Karpas-422 (cell line): ENCODE measurements at regions not wholly inside any gene's neighbourhood (a gene's known extent, or its start where the extent isn't known, plus 50 kb on each side); places are given as distances from the start of the nearest gene placed in this dataset.

Experiments
- DNase-seq: peaks from one replicate; pipeline ENCODE4 v3.0.0-alpha.2; 2015
- H2AFZ ChIP-seq: fragments of 200-600 bp; sonication (generic); 2 replicates; pipeline ENCODE4 v1.6.1; 2014; ENCODE audit warnings: antibody characterized with exemption, low read length, mixed read lengths
- H3K27ac ChIP-seq: fragments of 200-600 bp; sonication (generic); 2 replicates; pipeline ENCODE4 v1.5.1; 2014; ENCODE audit warnings: mild to moderate bottlenecking, low read length, moderate library complexity
- H3K27me3 ChIP-seq: fragments of 200-600 bp; sonication (generic); 2 replicates; pipeline ENCODE4 v1.6.1; 2014; ENCODE audit warnings: low read length, mixed read lengths
- H3K36me3 ChIP-seq: fragments of 200-600 bp; sonication (generic); 2 replicates; pipeline ENCODE4 v1.6.1; 2014; ENCODE audit warnings: low read length, mixed read lengths; ENCODE audit not compliant: insufficient read depth
- H3K4me1 ChIP-seq: fragments of 200-600 bp; sonication (generic); 2 replicates; pipeline ENCODE4 v1.6.1; 2014; ENCODE audit warnings: mild to moderate bottlenecking, low read length, mixed read lengths
- H3K4me2 ChIP-seq: fragments of 200-600 bp; sonication (generic); 2 replicates; pipeline ENCODE4 v1.6.1; 2014; ENCODE audit warnings: low read length, low read depth, mild to moderate bottlenecking; ENCODE audit not compliant: poor library complexity, severe bottlenecking
- H3K4me3 ChIP-seq: fragments of 200-600 bp; sonication (generic); 2 replicates; pipeline ENCODE4 v1.5.1; 2014; ENCODE audit warnings: mild to moderate bottlenecking, antibody characterized with exemption, low read length, mixed read lengths
- H3K79me2 ChIP-seq: fragments of 200-600 bp; sonication (generic); 2 replicates; pipeline ENCODE4 v1.6.1; 2014; ENCODE audit warnings: mild to moderate bottlenecking, low read length, mixed read lengths
- H3K9ac ChIP-seq: fragments of 200-600 bp; sonication (generic); 2 replicates; pipeline ENCODE4 v1.6.0; 2014; ENCODE audit warnings: low read length
- H3K9me2 ChIP-seq: fragments of 200-600 bp; sonication (generic), shearing (Covaris generic); replicated peaks from 2 replicates; pipeline ENCODE4 v1.6.0; 2014; ENCODE audit warnings: mild to moderate bottlenecking, low read length, moderate library complexity; ENCODE audit not compliant: insufficient read depth
- H3K9me3 ChIP-seq: fragments of 300-700, 200-600 bp; sonication (generic); 2 replicates; pipeline ENCODE4 v1.6.1; 2014; ENCODE audit warnings: low read length, mixed read lengths
- H4K20me1 ChIP-seq: fragments of 200-600 bp; sonication (generic); 2 replicates; pipeline ENCODE4 v1.6.1; 2014; ENCODE audit warnings: mild to moderate bottlenecking, antibody characterized with exemption, low read length, low read depth; ENCODE audit not compliant: insufficient read depth

DNA sequence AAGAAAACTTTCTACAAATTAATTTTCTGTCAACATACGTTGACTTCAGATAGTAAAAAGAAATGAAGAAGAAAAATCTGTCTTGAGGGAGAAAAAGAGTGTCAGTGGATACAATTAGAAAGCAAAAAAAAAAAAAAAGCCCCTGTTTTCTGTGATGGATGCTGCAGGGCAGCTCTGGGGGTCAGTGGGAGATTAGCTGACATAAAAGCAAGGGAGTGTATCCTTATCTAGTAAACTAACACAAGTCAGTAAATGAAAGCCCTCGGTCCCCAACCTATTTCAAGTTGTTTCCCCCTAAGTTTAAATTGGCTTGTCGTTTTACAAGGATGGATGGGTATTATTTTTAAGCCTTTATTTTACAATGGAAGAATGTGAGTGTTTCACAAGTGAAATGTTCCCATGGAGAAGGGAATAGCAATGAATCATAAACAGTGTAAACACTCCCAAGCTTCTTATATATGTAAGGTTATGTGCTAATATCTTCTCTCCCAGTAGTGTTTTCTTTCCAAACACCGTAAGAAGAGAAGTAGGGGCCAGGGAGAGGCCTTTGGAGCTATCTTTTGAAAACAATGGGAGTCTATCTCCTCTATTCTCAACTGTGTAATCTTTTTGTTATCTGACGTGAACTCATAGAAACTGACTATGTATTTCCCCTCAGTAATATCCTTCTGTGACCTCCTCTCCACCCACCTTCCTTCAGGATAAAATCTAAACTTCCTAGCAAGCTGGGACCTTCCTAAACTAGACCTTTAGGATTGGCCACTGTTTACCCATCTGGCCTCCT, 347.7 kb downstream of the FBXO8 start:
- Histone ChIP-seq H3K9me3 (no peaks in the 10 kb centered on the region), H2AFZ (no peak overlapping the region), H3K79me2 (no peaks in the 10 kb centered on the region), H3K4me1 (no peaks in the 10 kb centered on the region), H3K27me3 (no peaks in the 10 kb centered on the region), H3K9ac (no peak overlapping the region), H3K4me3 (no peak overlapping the region), H3K9me2 (no peaks in the 10 kb centered on the region), H4K20me1 (no peaks in the 10 kb centered on the region), H3K27ac (no peak overlapping the region), H3K36me3 (no peaks in the 10 kb centered on the region), H3K4me2 (no peak overlapping the region)
- DNase-seq = no peak

GRCh38 chr4:173934933-173935620, 348.4 kb downstream of the FBXO8 start:
- Histone ChIP-seq H3K4me3 (no peak overlapping the region), H3K36me3 (no peaks in the 10 kb centered on the region), H4K20me1 (no peaks in the 10 kb centered on the region), H3K27me3 (no peaks in the 10 kb centered on the region), H3K9me2 (no peaks in the 10 kb centered on the region), H3K9ac (no peak overlapping the region), H3K79me2 (no peaks in the 10 kb centered on the region), H2AFZ (no peak overlapping the region), H3K9me3 (no peaks in the 10 kb centered on the region), H3K4me2 (no peak overlapping the region), H3K4me1 (no peaks in the 10 kb centered on the region), H3K27ac (no peak overlapping the region)
- DNase-seq = no peak

- Histone ChIP-seq H3K27ac (no peak overlapping the region), H3K4me3 (no peak overlapping the region), H3K9me3 (no peaks in the 10 kb centered on the region), H3K4me2 (no peak overlapping the region), H3K9ac (no peak overlapping the region), H3K36me3 (no peaks in the 10 kb centered on the region), H3K79me2 (no peaks in the 10 kb centered on the region), H3K27me3 (no peaks in the 10 kb centered on the region), H4K20me1 (no peaks in the 10 kb centered on the region), H3K9me2 (no peaks in the 10 kb centered on the region), H3K4me1 (no peaks in the 10 kb centered on the region), H2AFZ (no peak overlapping the region)
- no peak for DNase-seq
These were observed 349.3 kb downstream of the FBXO8 start for GRCh38 chr4:173934201-173934600.

- H3K27ac ChIP-seq = no peak overlapping the region
- no peak for DNase-seq
- no peak overlapping the region for H3K4me2 ChIP-seq
- H3K4me3 ChIP-seq = no peak overlapping the region
- no peaks in the 10 kb centered on the region for H3K9me3 ChIP-seq
- no peaks in the 10 kb centered on the region for H3K27me3 ChIP-seq
- H3K4me1 ChIP-seq = no peaks in the 10 kb centered on the region
- H4K20me1 ChIP-seq = no peaks in the 10 kb centered on the region
- H3K9me2 ChIP-seq = no peaks in the 10 kb centered on the region
- H3K79me2 ChIP-seq = no peaks in the 10 kb centered on the region
- H2AFZ ChIP-seq = no peak overlapping the region
- no peaks in the 10 kb centered on the region for H3K36me3 ChIP-seq
- H3K9ac ChIP-seq = no peak overlapping the region
These were observed 350.8 kb downstream of the FBXO8 start for GRCh38 chr4:173932701-173933100.

DNA sequence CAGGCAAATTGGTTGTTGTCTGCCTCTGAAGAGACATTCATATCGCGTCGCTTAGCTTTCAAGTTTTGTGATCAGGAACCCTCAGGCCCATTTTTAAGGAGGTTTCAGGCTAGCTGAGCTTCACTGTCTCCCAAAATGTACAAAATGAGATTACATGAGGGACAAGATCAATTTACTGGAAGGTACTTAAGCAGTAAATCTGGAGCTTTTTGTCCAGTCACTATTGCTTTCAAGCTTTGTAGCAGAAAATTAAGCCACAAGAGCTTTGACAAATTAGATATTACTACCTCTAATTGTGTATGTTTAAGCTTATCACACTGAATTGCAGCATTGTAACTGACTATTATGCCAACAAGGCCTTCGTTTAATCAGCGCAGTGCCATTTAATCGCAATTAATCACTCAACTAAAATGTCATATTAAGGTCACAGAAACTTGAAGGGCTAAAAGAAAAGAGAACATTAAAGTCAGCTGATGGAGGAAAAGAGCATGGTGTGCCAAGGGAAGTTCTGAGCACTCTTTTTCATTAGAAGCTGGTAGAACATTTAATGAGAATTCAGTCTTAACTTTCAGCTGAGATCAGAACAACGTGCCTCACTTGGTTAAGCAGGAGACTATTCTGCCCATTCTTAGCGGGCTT, 353.0 kb downstream of the FBXO8 start:
- Histone ChIP-seq H3K9ac (no peak overlapping the region), H4K20me1 (no peaks in the 10 kb centered on the region)

GRCh38 chr4:173929921-173930320, 353.5 kb downstream of the FBXO8 start:
- no peaks in the 10 kb centered on the region for H4K20me1 ChIP-seq
- H3K79me2 ChIP-seq = no peaks in the 10 kb centered on the region
- no peak overlapping the region for H2AFZ ChIP-seq
- no peaks in the 10 kb centered on the region for H3K9me2 ChIP-seq
- H3K36me3 ChIP-seq = no peaks in the 10 kb centered on the region
- no peaks in the 10 kb centered on the region for H3K27me3 ChIP-seq
- H3K9me3 ChIP-seq = no peaks in the 10 kb centered on the region
- no peak overlapping the region for H3K27ac ChIP-seq
- no peaks in the 10 kb centered on the region for H3K4me1 ChIP-seq
- no peak overlapping the region for H3K4me2 ChIP-seq
- DNase-seq = no peak
- no peak overlapping the region for H3K4me3 ChIP-seq
- H3K9ac ChIP-seq = no peak overlapping the region

More for the DNA sequence above, 353.0 kb downstream of the FBXO8 start:
- H3K36me3 ChIP-seq = no peaks in the 10 kb centered on the region
- H2AFZ ChIP-seq = no peak overlapping the region
- no peaks in the 10 kb centered on the region for H3K27me3 ChIP-seq
- no peaks in the 10 kb centered on the region for H3K4me1 ChIP-seq
- no peaks in the 10 kb centered on the region for H3K9me2 ChIP-seq
- no peak for DNase-seq
- no peak overlapping the region for H3K4me2 ChIP-seq
- H3K27ac ChIP-seq = no peak overlapping the region
- H3K9me3 ChIP-seq = no peaks in the 10 kb centered on the region
- H3K79me2 ChIP-seq = no peaks in the 10 kb centered on the region
- no peak overlapping the region for H3K4me3 ChIP-seq

- Histone ChIP-seq H3K27me3 (no peaks in the 10 kb centered on the region), H3K4me1 (no peaks in the 10 kb centered on the region), H3K36me3 (no peaks in the 10 kb centered on the region), H2AFZ (no peak overlapping the region), H3K9me2 (no peaks in the 10 kb centered on the region), H3K9ac (no peak overlapping the region), H3K4me2 (no peak overlapping the region), H3K9me3 (no peaks in the 10 kb centered on the region), H3K27ac (no peak overlapping the region), H3K4me3 (no peak overlapping the region), H4K20me1 (no peaks in the 10 kb centered on the region), H3K79me2 (no peaks in the 10 kb centered on the region)
- DNase-seq = no peak
These were observed 358.9 kb downstream of the FBXO8 start for GRCh38 chr4:173924561-173924960.

DNA sequence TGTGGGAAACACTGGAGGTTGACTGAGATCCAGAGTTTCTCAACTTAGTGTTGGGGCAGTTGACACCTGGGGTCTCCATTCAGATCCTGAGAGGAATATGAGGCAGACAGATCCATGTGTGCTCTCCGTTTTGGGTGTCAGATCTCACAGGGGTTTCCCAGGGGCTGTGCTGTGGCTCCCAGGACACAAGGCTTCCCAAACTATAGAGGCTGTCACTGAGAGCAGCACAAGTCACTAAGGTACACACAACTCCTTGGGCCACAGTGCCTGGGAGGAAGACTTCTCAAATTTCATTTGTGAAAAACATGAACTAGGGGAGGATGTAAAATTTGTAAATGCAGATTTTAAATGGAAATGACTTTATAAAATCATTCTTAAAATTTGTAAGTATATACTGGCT, 363.6 kb downstream of the FBXO8 start:
- no peak overlapping the region for H2AFZ ChIP-seq

More for the DNA sequence above, 363.6 kb downstream of the FBXO8 start:
- Histone ChIP-seq H3K4me1 (no peaks in the 10 kb centered on the region), H3K79me2 (no peaks in the 10 kb centered on the region), H3K9me3 (no peaks in the 10 kb centered on the region), H3K4me2 (no peak overlapping the region), H3K36me3 (no peaks in the 10 kb centered on the region), H3K9ac (no peak overlapping the region), H4K20me1 (no peaks in the 10 kb centered on the region), H3K4me3 (no peak overlapping the region), H3K27me3 (no peaks in the 10 kb centered on the region), H3K27ac (no peak overlapping the region), H3K9me2 (no peaks in the 10 kb centered on the region)
- no peak for DNase-seq
